GM18517 (cell line): ENCODE measurements at regions not wholly inside any gene's neighbourhood (a gene's known extent, or its start where the extent isn't known, plus 50 kb on each side); places are given as distances from the start of the nearest gene placed in this dataset.
"Not testable (repeated sequence)": the region's sequence is repeated elsewhere in the genome, so short reads cannot be mapped to it uniquely, and the experiment has no call there.

Experiments
- ATAC-seq: cut with Tn5 transposase; IDR thresholded peaks from one replicate; pipeline ENCODE4 v1.9.1; 2021; ENCODE audit warnings: mild to moderate bottlenecking, moderate library complexity; ENCODE audit not compliant: unreplicated experiment

GRCh38 chr17:72175787-72176515, 55.1 kb downstream of the SOX9 start:
- no peak for ATAC-seq

GRCh38 chr17:72176516-72176851, 55.7 kb downstream of the SOX9 start:
- no peak for ATAC-seq

- no peak for ATAC-seq
Observed at GRCh38 chr17:72176951-72177660, 56.3 kb downstream of the SOX9 start.

GRCh38 chr17:72177738-72178137, 56.9 kb downstream of the SOX9 start:
- ATAC-seq: no peak

GRCh38 chr17:72182371-72182873, 61.6 kb downstream of the SOX9 start:
- no peak for ATAC-seq

GRCh38 chr17:72183194-72183685, 62.4 kb downstream of the SOX9 start:
- ATAC-seq: no peak

- ATAC-seq: no peak
Observed at GRCh38 chr17:72184805-72185204, 64.0 kb downstream of the SOX9 start.

GRCh38 chr17:72185564-72185963, 64.7 kb downstream of the SOX9 start:
- ATAC-seq: no peak

- ATAC-seq: no peak
Observed at GRCh38 chr17:72187556-72187955, 66.7 kb downstream of the SOX9 start.

- no peak for ATAC-seq
Observed at GRCh38 chr17:72188801-72189200, 68.0 kb downstream of the SOX9 start.

- no peak for ATAC-seq
Observed at GRCh38 chr17:72189768-72190593, 69.2 kb downstream of the SOX9 start.

- ATAC-seq: no peak
Observed at GRCh38 chr17:72191356-72191755, 70.5 kb downstream of the SOX9 start.

GRCh38 chr17:72191921-72192799, 71.3 kb downstream of the SOX9 start:
- ATAC-seq: no peak

GRCh38 chr17:72192800-72193192, 72.0 kb downstream of the SOX9 start:
- no peak for ATAC-seq

- no peak for ATAC-seq
Observed at GRCh38 chr17:72193391-72194106, 72.7 kb downstream of the SOX9 start.

GRCh38 chr17:72194107-72194440, 73.3 kb downstream of the SOX9 start:
- not testable (repeated sequence) for ATAC-seq

- ATAC-seq: no peak
Observed at GRCh38 chr17:72199256-72199655, 78.4 kb downstream of the SOX9 start.

- no peak for ATAC-seq
Observed at GRCh38 chr17:72204742-72205141, 83.9 kb downstream of the SOX9 start.

- no peak for ATAC-seq
Observed at GRCh38 chr17:72205357-72205756, 84.5 kb downstream of the SOX9 start.

- ATAC-seq: no peak
Observed at GRCh38 chr17:72205822-72206221, 85.0 kb downstream of the SOX9 start.
